ENCODE measurements at regions not wholly inside any gene's neighbourhood (a gene's known extent, or its start where the extent isn't known, plus 50 kb on each side); places are given as distances from the start of the nearest gene placed in this dataset.

- ChIA-PET CTCF (no interaction called here), POLR2A (ENCODE audit: unreplicated experiment) (no interaction called here)
- Histone ChIP-seq H3K4me2 (ENCODE audit: low read length) (no peak overlapping the region), H3K9ac (ENCODE audit: low read length) (no peak overlapping the region), H3K9me3 (ENCODE audit: low read length) (no peaks in the 10 kb centered on the region), H3K27me3 (ENCODE audit: low read length) (no peaks in the 10 kb centered on the region), H2AFZ (ENCODE audit: low read length) (no peak overlapping the region), H4K20me1 (ENCODE audit: low read length) (no peaks in the 10 kb centered on the region), H3K9me2 (replicated peaks; ENCODE audit: low read length) (no peaks in the 10 kb centered on the region), H3K79me2 (ENCODE audit: low read length) (no peaks in the 10 kb centered on the region), H3K4me1 (ENCODE audit: insufficient read depth, low read length) (no peaks in the 10 kb centered on the region), H3K4me3 (ENCODE audit: low read length) (no peak overlapping the region), H3K27ac (ENCODE audit: low read length) (no peak overlapping the region), H3K36me3 (ENCODE audit: low read depth, low read length) (no peaks in the 10 kb centered on the region), H3F3A (ENCODE audit: low read length, unreplicated experiment) (no peaks in the 10 kb centered on the region)
- no peak for TF ChIP-seq EZH2phosphoT487 (IDR thresholded peaks at IDR 0.05; ENCODE audit: borderline replicate concordance, low read length)
- no peak for TF ChIP-seq CTCF (conservative IDR thresholded peaks at IDR 0.05; ENCODE audit: low read depth, low read length)
- no peak for TF ChIP-seq EZH2 (IDR thresholded peaks at IDR 0.05; ENCODE audit: low read length, unreplicated experiment)
- no TSS peak for BruUV-seq (replicated peaks)
- ATAC-seq (no peak), DNase-seq (no peak)
- intact Hi-C loops (cut with micrococcal nuclease) = no loop called here
These were observed 167.8 kb upstream of the PAQR3 start for GRCh38 chr4:79107014-79107413.

- DNase-seq = no peak
- Histone ChIP-seq H3K9ac (ENCODE audit: low read length) (no peak overlapping the region), H3K79me2 (ENCODE audit: low read length) (no peaks in the 10 kb centered on the region), H3K27me3 (ENCODE audit: low read length) (no peaks in the 10 kb centered on the region), H3K9me2 (replicated peaks; ENCODE audit: low read length) (no peaks in the 10 kb centered on the region), H2AFZ (ENCODE audit: low read length) (no peak overlapping the region), H3K27ac (ENCODE audit: low read length) (no peak overlapping the region), H3K9me3 (ENCODE audit: low read length) (no peaks in the 10 kb centered on the region), H3K4me1 (ENCODE audit: insufficient read depth, low read length) (no peaks in the 10 kb centered on the region), H3K36me3 (ENCODE audit: low read depth, low read length) (no peaks in the 10 kb centered on the region), H3K4me3 (ENCODE audit: low read length) (no peak overlapping the region), H4K20me1 (ENCODE audit: low read length) (no peaks in the 10 kb centered on the region), H3K4me2 (ENCODE audit: low read length) (no peak overlapping the region), H3F3A (ENCODE audit: low read length, unreplicated experiment) (no peaks in the 10 kb centered on the region)
- no peak for TF ChIP-seq CTCF (conservative IDR thresholded peaks at IDR 0.05; ENCODE audit: low read depth, low read length)
- intact Hi-C loops (cut with micrococcal nuclease) = no loop called here
- ChIA-PET CTCF (no interaction called here), POLR2A (ENCODE audit: unreplicated experiment) (no interaction called here)
- no TSS peak for BruUV-seq (replicated peaks)
- ATAC-seq = no peak
These were observed 149.9 kb upstream of the PAQR3 start for GRCh38 chr4:79088946-79089691.

GRCh38 chr4:79087071-79087470 is 147.8 kb upstream of the PAQR3 start:
- Histone ChIP-seq H3K4me3 (ENCODE audit: low read length) (no peak overlapping the region), H3F3A (ENCODE audit: low read length, unreplicated experiment) (no peaks in the 10 kb centered on the region), H4K20me1 (ENCODE audit: low read length) (no peaks in the 10 kb centered on the region), H2AFZ (ENCODE audit: low read length) (no peak overlapping the region), H3K4me1 (ENCODE audit: insufficient read depth, low read length) (no peaks in the 10 kb centered on the region), H3K36me3 (ENCODE audit: low read depth, low read length) (no peaks in the 10 kb centered on the region), H3K27ac (ENCODE audit: low read length) (no peak overlapping the region), H3K79me2 (ENCODE audit: low read length) (no peaks in the 10 kb centered on the region), H3K9me2 (replicated peaks; ENCODE audit: low read length) (no peaks in the 10 kb centered on the region), H3K9me3 (ENCODE audit: low read length) (no peaks in the 10 kb centered on the region), H3K27me3 (ENCODE audit: low read length) (no peaks in the 10 kb centered on the region), H3K4me2 (ENCODE audit: low read length) (no peak overlapping the region), H3K9ac (ENCODE audit: low read length) (no peak overlapping the region)
- BruUV-seq (replicated peaks) = no TSS peak
- intact Hi-C loops (cut with micrococcal nuclease) = no loop called here
- DNase-seq = no peak
- CTCF ChIA-PET = no interaction called here
- POLR2A ChIA-PET (ENCODE audit: unreplicated experiment) = no interaction called here
- ATAC-seq = no peak
- TF ChIP-seq EZH2phosphoT487 (IDR thresholded peaks at IDR 0.05; ENCODE audit: borderline replicate concordance, low read length) (no peak), CTCF (conservative IDR thresholded peaks at IDR 0.05; ENCODE audit: low read depth, low read length) (no peak), EZH2 (IDR thresholded peaks at IDR 0.05; ENCODE audit: low read length, unreplicated experiment) (no peak)

All from PC-3 (cell line).